ENCODE measurements at regions not wholly inside any gene's neighbourhood (a gene's known extent, or its start where the extent isn't known, plus 50 kb on each side); places are given as distances from the start of the nearest gene placed in this dataset.

- H3K27me3 ChIP-seq, result no peaks in the 10 kb centered on the region
- no peak for ATAC-seq
- H3K4me3 ChIP-seq, result no peak overlapping the region
- H3K36me3 ChIP-seq, result no peaks in the 10 kb centered on the region
- intact Hi-C loops (cut with DNase I), result no loop called here
- TF ChIP-seq POLR2A (IDR thresholded peaks at IDR 0.05), result no peak
- no peak for TF ChIP-seq CTCF (IDR thresholded peaks at IDR 0.05)
- 93% methylated on average over 2 of the region's 3 CpGs for WGBS (ENCODE audit: insufficient coverage, low coverage, low lambda C conversion rate, missing lambda C conversion rate)
- no peak overlapping the region for H3K27ac ChIP-seq
- no peak for DNase-seq
- H3K4me1 ChIP-seq, result no peaks in the 10 kb centered on the region
- no peaks in the 10 kb centered on the region for H3K9me3 ChIP-seq
These were observed 292.1 kb upstream of the FMN2 start for GRCh38 chr1:239799617-239800016.

- ATAC-seq (no peak), DNase-seq (no peak)
- TF ChIP-seq CTCF (IDR thresholded peaks at IDR 0.05) (no peak), POLR2A (IDR thresholded peaks at IDR 0.05) (no peak)
- no peak overlapping the region for H3K27ac ChIP-seq
- no peaks in the 10 kb centered on the region for H3K27me3 ChIP-seq
- H3K4me1 ChIP-seq, result no peaks in the 10 kb centered on the region
- H3K4me3 ChIP-seq, result no peak overlapping the region
- intact Hi-C loops (cut with DNase I), result no loop called here
- H3K9me3 ChIP-seq, result no peaks in the 10 kb centered on the region
- H3K36me3 ChIP-seq, result no peaks in the 10 kb centered on the region
- 49% methylated on average over 3 of the region's 3 CpGs for WGBS (ENCODE audit: insufficient coverage, low coverage, low lambda C conversion rate, missing lambda C conversion rate)
These were observed 290.8 kb upstream of the FMN2 start for GRCh38 chr1:239800861-239801260.

- no peak for ATAC-seq
- WGBS (ENCODE audit: insufficient coverage, low coverage, low lambda C conversion rate, missing lambda C conversion rate), result 52% methylated on average over 3 of the region's 3 CpGs
These were observed 289.4 kb upstream of the FMN2 start for GRCh38 chr1:239802275-239802674.

GRCh38 chr1:239803781-239804180 is 287.9 kb upstream of the FMN2 start:
- 53% methylated on average over 6 of the region's 6 CpGs for WGBS (ENCODE audit: insufficient coverage, low coverage, low lambda C conversion rate, missing lambda C conversion rate)
- H3K36me3 ChIP-seq, result no peaks in the 10 kb centered on the region

More at GRCh38 chr1:239802275-239802674, 289.4 kb upstream of the FMN2 start:
- no peak for TF ChIP-seq CTCF (IDR thresholded peaks at IDR 0.05)
- no peak for TF ChIP-seq POLR2A (IDR thresholded peaks at IDR 0.05)
- no peaks in the 10 kb centered on the region for H3K27me3 ChIP-seq
- no peak for DNase-seq
- H3K27ac ChIP-seq, result no peak overlapping the region
- no peaks in the 10 kb centered on the region for H3K36me3 ChIP-seq
- H3K4me1 ChIP-seq, result no peaks in the 10 kb centered on the region
- H3K4me3 ChIP-seq, result no peak overlapping the region
- no peaks in the 10 kb centered on the region for H3K9me3 ChIP-seq
- intact Hi-C loops (cut with DNase I), result no loop called here

More at GRCh38 chr1:239803781-239804180, 287.9 kb upstream of the FMN2 start:
- no peak for ATAC-seq
- intact Hi-C loops (cut with DNase I), result no loop called here
- Histone ChIP-seq H3K27me3 (no peaks in the 10 kb centered on the region), H3K4me1 (no peaks in the 10 kb centered on the region), H3K4me3 (no peak overlapping the region), H3K9me3 (no peaks in the 10 kb centered on the region), H3K27ac (no peak overlapping the region)
- no peak for DNase-seq
- no peak for TF ChIP-seq POLR2A (IDR thresholded peaks at IDR 0.05)
- no peak for TF ChIP-seq CTCF (IDR thresholded peaks at IDR 0.05)

Measured in right lobe of liver (tissue), 6 donors.